GM11168 (cell line): ENCODE measurements at regions not wholly inside any gene's neighbourhood (a gene's known extent, or its start where the extent isn't known, plus 50 kb on each side); places are given as distances from the start of the nearest gene placed in this dataset.
"Not testable (repeated sequence)": the region's sequence is repeated elsewhere in the genome, so short reads cannot be mapped to it uniquely, and the experiment has no call there.

Experiments used
- in situ Hi-C: fragments of 300-500 bp; cut with MboI; formaldehyde crosslinking; loops from one replicate; pipeline ENCODE4 v1.12.0; 2022; ENCODE audit warnings: low sequenced_read_pairs; ENCODE audit not compliant: unreplicated experiment

- in situ Hi-C loops, result no loop called here
Measured at GRCh38 chr13:65347420-65348030, 1882.6 kb downstream of the PCDH9 start.

- in situ Hi-C loops, result no loop called here
Measured at GRCh38 chr13:65343898-65344663, 1886.1 kb downstream of the PCDH9 start.

GRCh38 chr13:65342541-65343337 lies 1887.4 kb downstream of the PCDH9 start:
- in situ Hi-C loops, result no loop called here

- in situ Hi-C loops, result no loop called here
Measured at GRCh38 chr13:65339241-65339640, 1890.9 kb downstream of the PCDH9 start.

- in situ Hi-C loops, result no loop called here
Measured at GRCh38 chr13:65336916-65337315, 1893.2 kb downstream of the PCDH9 start.

- in situ Hi-C loops, result no loop called here
Measured at GRCh38 chr13:65336087-65336749, 1893.9 kb downstream of the PCDH9 start.

- in situ Hi-C loops, result no loop called here
Measured at GRCh38 chr13:65330691-65331090, 1899.4 kb downstream of the PCDH9 start.

- in situ Hi-C loops, result no loop called here
Measured at GRCh38 chr13:65330287-65330686, 1899.8 kb downstream of the PCDH9 start.

GRCh38 chr13:65323192-65323591 lies 1906.9 kb downstream of the PCDH9 start:
- in situ Hi-C loops, result not testable (repeated sequence)

GRCh38 chr13:65321423-65321822 lies 1908.7 kb downstream of the PCDH9 start:
- in situ Hi-C loops, result not testable (repeated sequence)

- in situ Hi-C loops, result no loop called here
Measured at GRCh38 chr13:65314008-65314407, 1916.1 kb downstream of the PCDH9 start.

- in situ Hi-C loops, result no loop called here
Measured at GRCh38 chr13:65310663-65311328, 1919.3 kb downstream of the PCDH9 start.

GRCh38 chr13:65309906-65310305 lies 1920.2 kb downstream of the PCDH9 start:
- in situ Hi-C loops, result no loop called here

GRCh38 chr13:65308729-65309128 lies 1921.4 kb downstream of the PCDH9 start:
- in situ Hi-C loops, result not testable (repeated sequence)

- in situ Hi-C loops, result no loop called here
Measured at GRCh38 chr13:65307056-65307455, 1923.1 kb downstream of the PCDH9 start.

GRCh38 chr13:65302691-65303090 lies 1927.4 kb downstream of the PCDH9 start:
- in situ Hi-C loops, result no loop called here

GRCh38 chr13:65301506-65301905 lies 1928.6 kb downstream of the PCDH9 start:
- in situ Hi-C loops, result no loop called here

GRCh38 chr13:65300220-65300619 lies 1929.9 kb downstream of the PCDH9 start:
- in situ Hi-C loops, result no loop called here

- in situ Hi-C loops, result no loop called here
Measured at GRCh38 chr13:65293530-65294198, 1936.5 kb downstream of the PCDH9 start.
